H9 (cell line): ENCODE measurements at regions not wholly inside any gene's neighbourhood (a gene's known extent, or its start where the extent isn't known, plus 50 kb on each side); places are given as distances from the start of the nearest gene placed in this dataset.

Source experiments
- DNase-seq: peaks from one replicate; pipeline ENCODE4 v3.0.0-alpha.2; 2017
- H2AFZ ChIP-seq: one replicate; pipeline ENCODE4 v1.6.1; 2013; ENCODE audit warnings: mild to moderate bottlenecking, low read length, control low read depth, moderate library complexity
- H2AK5ac ChIP-seq: 2 replicates; pipeline ENCODE4 v1.6.1; 2013; ENCODE audit warnings: low read length, control low read depth, mixed read lengths; ENCODE audit not compliant: insufficient read length
- H2BK120ac ChIP-seq: one replicate; pipeline ENCODE4 v1.6.1; 2013; ENCODE audit warnings: low read depth, mild to moderate bottlenecking, low read length, control low read depth, inconsistent platforms; ENCODE audit not compliant: poor library complexity, severe bottlenecking
- H2BK12ac ChIP-seq: 2 replicates; pipeline ENCODE4 v1.6.1; 2013; ENCODE audit warnings: low read length, control low read depth, mixed read lengths, low read depth; ENCODE audit not compliant: insufficient read length
- H2BK15ac ChIP-seq: 2 replicates; pipeline ENCODE4 v1.6.1; 2013; ENCODE audit warnings: low read depth, low read length, control low read depth
- H2BK20ac ChIP-seq: one replicate; pipeline ENCODE4 v1.6.1; 2013; ENCODE audit warnings: low read depth, mild to moderate bottlenecking, low read length, control low read depth, inconsistent platforms; ENCODE audit not compliant: poor library complexity, severe bottlenecking
- H2BK5ac ChIP-seq: 2 replicates; pipeline ENCODE4 v1.6.1; 2013; ENCODE audit warnings: low read length, control low read depth, mixed read lengths; ENCODE audit not compliant: insufficient read length
- H3K14ac ChIP-seq: 2 replicates; pipeline ENCODE4 v1.6.1; 2013; ENCODE audit warnings: low read length, control low read depth; ENCODE audit not compliant: insufficient read depth
- H3K18ac ChIP-seq: 2 replicates; pipeline ENCODE4 v1.6.1; 2013; ENCODE audit warnings: low read depth, mild to moderate bottlenecking, mixed read lengths, low read length, control low read depth; ENCODE audit not compliant: insufficient read length
- H3K23ac ChIP-seq: 2 replicates; pipeline ENCODE4 v1.6.1; 2013; ENCODE audit warnings: low read length, control low read depth, mixed read lengths, low read depth; ENCODE audit not compliant: insufficient read length
- H3K23me2 ChIP-seq: 2 replicates; pipeline ENCODE4 v1.6.1; 2013; ENCODE audit warnings: low read depth, mild to moderate bottlenecking, mixed read lengths, low read length, control low read depth; ENCODE audit not compliant: insufficient read length, poor library complexity, severe bottlenecking
- H3K27ac ChIP-seq: 2 replicates; pipeline ENCODE4 v1.5.1; 2013; ENCODE audit warnings: low read length, control low read depth, mixed read lengths, low read depth; ENCODE audit not compliant: insufficient read length
- H3K27me3 ChIP-seq: 2 replicates; pipeline ENCODE4 v1.6.1; 2013; ENCODE audit warnings: low read length, control low read depth, inconsistent platforms; ENCODE audit not compliant: insufficient read depth
- H3K4ac ChIP-seq: 2 replicates; pipeline ENCODE4 v1.6.1; 2013; ENCODE audit warnings: low read depth, mild to moderate bottlenecking, control low read depth, inconsistent platforms, low read length, moderate library complexity
- H3K4me1 ChIP-seq: 2 replicates; pipeline ENCODE4 v1.6.1; 2013; ENCODE audit warnings: low read length, control low read depth, inconsistent platforms; ENCODE audit not compliant: insufficient read depth
- H3K4me2 ChIP-seq: 2 replicates; pipeline ENCODE4 v1.6.1; 2013; ENCODE audit warnings: low read length, control low read depth, mixed read lengths; ENCODE audit not compliant: insufficient read length, insufficient read depth
- H3K56ac ChIP-seq: 2 replicates; pipeline ENCODE4 v1.6.1; 2013; ENCODE audit warnings: low read depth, mild to moderate bottlenecking, mixed read lengths, low read length, control low read depth; ENCODE audit not compliant: insufficient read length
- H3K79me1 ChIP-seq: 2 replicates; pipeline ENCODE4 v1.6.1; 2013; ENCODE audit warnings: low read depth, mild to moderate bottlenecking, moderate library complexity, low read length, control low read depth, inconsistent platforms; ENCODE audit not compliant: insufficient read depth, poor library complexity, severe bottlenecking
- H3K79me2 ChIP-seq: 2 replicates; pipeline ENCODE4 v1.6.1; 2013; ENCODE audit warnings: low read length, control low read depth, inconsistent platforms; ENCODE audit not compliant: insufficient read depth
- H3K9ac ChIP-seq: 2 replicates; pipeline ENCODE4 v1.6.1; 2013; ENCODE audit warnings: low read length, control low read depth, mixed read lengths; ENCODE audit not compliant: insufficient read length; ENCODE audit errors: extremely low read depth
- H3K9me3 ChIP-seq: one replicate; pipeline ENCODE4 v1.6.1; 2013; ENCODE audit warnings: low read depth, low read length, inconsistent platforms; ENCODE audit not compliant: control insufficient read depth
- H3T11ph ChIP-seq: one replicate; pipeline ENCODE4 v1.6.1; 2013; ENCODE audit warnings: mild to moderate bottlenecking, low read length, control low read depth, inconsistent platforms
- H4K20me1 ChIP-seq: one replicate; pipeline ENCODE4 v1.6.1; 2013; ENCODE audit not compliant: control insufficient read depth, insufficient read length, insufficient read depth
- H4K5ac ChIP-seq: 2 replicates; pipeline ENCODE4 v1.6.1; 2013; ENCODE audit warnings: low read depth, mild to moderate bottlenecking, mixed read lengths, low read length, control low read depth; ENCODE audit not compliant: insufficient read length
- H4K8ac ChIP-seq: replicated peaks from 2 replicates; pipeline ENCODE4 v1.6.1; 2013; ENCODE audit warnings: low read length, control low read depth, mixed read lengths, low read depth; ENCODE audit not compliant: insufficient read length
- H4K91ac ChIP-seq: 2 replicates; pipeline ENCODE4 v1.6.1; 2013; ENCODE audit warnings: low read depth, mild to moderate bottlenecking, moderate library complexity, mixed read lengths, low read length, control low read depth; ENCODE audit not compliant: insufficient read length
- H3K27ac Mint-ChIP-seq, 3 experiments: 2 replicates in 2 of 3; 3 replicates in 1 of 3; pipeline ENCODE4 v1.8.0; 2020 to 2021; ENCODE audit warnings: mixed read lengths in 3 of 3, mild to moderate bottlenecking in 1 of 3, moderate library complexity in 1 of 3
- H3K27me3 Mint-ChIP-seq: 2 replicates; pipeline ENCODE4 v1.8.0; 2021; ENCODE audit warnings: low read depth, mild to moderate bottlenecking, moderate library complexity, mixed read lengths
- H3K36me3 Mint-ChIP-seq, 3 experiments: 2 replicates in 2 of 3; 3 replicates in 1 of 3; pipeline ENCODE4 v1.8.0; 2020 to 2021; ENCODE audit warnings: low read depth in 3 of 3, mixed read lengths in 3 of 3; ENCODE audit not compliant: insufficient read depth in 1 of 3
- H3K4me1 Mint-ChIP-seq, 2 experiments: 2 replicates each; pipeline ENCODE4 v1.8.0; 2020; ENCODE audit warnings: mixed read lengths in 2 of 2
- H3K4me3 Mint-ChIP-seq, 2 experiments: 2 replicates in 1 of 2; 3 replicates in 1 of 2; pipeline ENCODE4 v1.8.0; 2020 to 2021; ENCODE audit warnings: mild to moderate bottlenecking in 2 of 2, mixed read lengths in 2 of 2, moderate library complexity in 1 of 2
- H3K9me3 Mint-ChIP-seq, 2 experiments: 2 replicates in 1 of 2; 3 replicates in 1 of 2; pipeline ENCODE4 v1.8.0; 2020; ENCODE audit warnings: mild to moderate bottlenecking in 2 of 2, mixed read lengths in 2 of 2, moderate library complexity in 1 of 2
- WGBS: extraction: QIAGEN DNeasy Blood & Tissue Kit; methylation state at CpG from one replicate; pipeline ENCODE4 v1.1.7; 2013; ENCODE audit warnings: missing lambda C conversion rate, low lambda C conversion rate, mixed read lengths; ENCODE audit not compliant: insufficient read length; ENCODE audit errors: extremely low coverage; 5-methylcytosine and 5-hydroxymethylcytosine counted together
- TF ChIP-seq, protein P1 (sequence below): fragments of 200-600 bp; sonication (generic); conservative IDR thresholded peaks from 3 replicates; pipeline ENCODE4 v1.8.0; 2021; ENCODE audit warnings: antibody characterized with exemption, mild to moderate bottlenecking

DNA sequence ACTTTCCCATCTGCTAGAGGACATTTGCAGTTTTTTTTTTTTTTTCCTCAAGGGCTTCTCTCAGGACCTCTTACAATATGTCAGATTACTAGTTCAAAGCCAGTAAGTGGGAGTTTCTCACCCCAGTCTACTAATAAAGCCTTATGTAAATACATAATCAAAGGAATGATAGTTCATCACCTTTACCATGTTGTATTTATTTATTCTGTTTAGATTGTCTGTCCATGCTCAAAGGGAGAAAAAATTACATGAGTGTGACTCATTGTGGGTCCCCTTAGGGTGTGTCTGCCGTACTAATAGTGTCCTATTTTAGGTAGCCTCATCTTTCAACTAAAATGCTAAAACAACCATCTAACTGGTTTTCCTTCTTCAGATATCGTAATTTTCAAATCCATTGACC is 917.6 kb downstream of the EPHA3 start:
- H3K18ac ChIP-seq = no peak overlapping the region
- no peak for DNase-seq
- Mint-ChIP-seq H3K9me3 (peaks cover 0 to 3% of the 10 kb centered on the region in 2 experiments; a peak in 2 of 5 replicates), H3K36me3 (no peaks in the 10 kb centered on the region; a peak in 2 of 7 replicates), H3K27ac (no peak overlapping the region), H3K27me3 (no peaks in the 10 kb centered on the region), H3K4me3 (no peak overlapping the region), H3K4me1 (no peaks in the 10 kb centered on the region)
- no peak overlapping the region for H3K56ac ChIP-seq
- no peaks in the 10 kb centered on the region for H3K23me2 ChIP-seq
- H3K23ac ChIP-seq = no peak overlapping the region
- no peak overlapping the region for H4K91ac ChIP-seq
- H3K14ac ChIP-seq = no peak overlapping the region
- no peak overlapping the region for H4K8ac ChIP-seq
- H2AFZ ChIP-seq = no peak overlapping the region
- H4K5ac ChIP-seq = no peak overlapping the region
- no peaks in the 10 kb centered on the region for H3K79me1 ChIP-seq
- no CpG with 5 or more reads among the region's 2 CpGs for WGBS
- H3K79me2 ChIP-seq = no peaks in the 10 kb centered on the region
- no peaks in the 10 kb centered on the region for H3K4me1 ChIP-seq
- no peaks in the 10 kb centered on the region for H4K20me1 ChIP-seq
- no peak overlapping the region for H2AK5ac ChIP-seq
- TF ChIP-seq, protein P1, sequence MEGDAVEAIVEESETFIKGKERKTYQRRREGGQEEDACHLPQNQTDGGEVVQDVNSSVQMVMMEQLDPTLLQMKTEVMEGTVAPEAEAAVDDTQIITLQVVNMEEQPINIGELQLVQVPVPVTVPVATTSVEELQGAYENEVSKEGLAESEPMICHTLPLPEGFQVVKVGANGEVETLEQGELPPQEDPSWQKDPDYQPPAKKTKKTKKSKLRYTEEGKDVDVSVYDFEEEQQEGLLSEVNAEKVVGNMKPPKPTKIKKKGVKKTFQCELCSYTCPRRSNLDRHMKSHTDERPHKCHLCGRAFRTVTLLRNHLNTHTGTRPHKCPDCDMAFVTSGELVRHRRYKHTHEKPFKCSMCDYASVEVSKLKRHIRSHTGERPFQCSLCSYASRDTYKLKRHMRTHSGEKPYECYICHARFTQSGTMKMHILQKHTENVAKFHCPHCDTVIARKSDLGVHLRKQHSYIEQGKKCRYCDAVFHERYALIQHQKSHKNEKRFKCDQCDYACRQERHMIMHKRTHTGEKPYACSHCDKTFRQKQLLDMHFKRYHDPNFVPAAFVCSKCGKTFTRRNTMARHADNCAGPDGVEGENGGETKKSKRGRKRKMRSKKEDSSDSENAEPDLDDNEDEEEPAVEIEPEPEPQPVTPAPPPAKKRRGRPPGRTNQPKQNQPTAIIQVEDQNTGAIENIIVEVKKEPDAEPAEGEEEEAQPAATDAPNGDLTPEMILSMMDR = no peak
- no peak overlapping the region for H2BK15ac ChIP-seq
- no peak overlapping the region for H3K4ac ChIP-seq
- H3K27ac ChIP-seq = no peak overlapping the region
- H2BK12ac ChIP-seq = no peak overlapping the region
- no peaks in the 10 kb centered on the region for H3K9me3 ChIP-seq
- H3K9ac ChIP-seq = no peak overlapping the region
- H3K4me2 ChIP-seq = no peak overlapping the region
- no peak overlapping the region for H3T11ph ChIP-seq
- H2BK5ac ChIP-seq = no peak overlapping the region
- no peak overlapping the region for H2BK20ac ChIP-seq
- no peak overlapping the region for H2BK120ac ChIP-seq
- H3K27me3 ChIP-seq = no peaks in the 10 kb centered on the region
